ENCODE measurements at regions not wholly inside any gene's neighbourhood (a gene's known extent, or its start where the extent isn't known, plus 50 kb on each side); places are given as distances from the start of the nearest gene placed in this dataset.
A peak's percentile ranks its signal among the peaks of the same experiment; 100 is the strongest.

DNA sequence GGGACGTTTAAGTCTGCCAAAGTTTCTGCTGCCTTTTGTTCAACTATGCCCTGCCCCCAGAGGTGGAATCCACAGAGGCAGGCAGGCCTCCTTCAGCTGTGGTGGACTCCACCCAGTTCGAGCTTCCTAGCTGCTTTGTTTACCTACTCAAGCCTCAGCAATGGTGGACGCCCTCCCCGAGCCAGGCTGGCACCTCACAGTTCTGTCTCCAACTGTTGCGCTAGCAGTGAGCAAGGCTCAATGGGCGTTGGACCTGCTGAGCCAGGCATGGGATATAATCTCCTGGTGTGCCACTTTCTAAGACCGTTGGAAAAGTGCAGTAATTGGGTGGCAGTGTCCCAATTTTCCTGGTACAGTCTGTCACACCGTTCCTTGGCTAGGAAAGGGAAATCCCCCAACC is 444.7 kb downstream of the FLRT2 start:
- no peak for DNase-seq (ENCODE audit: low spot score)

DNA sequence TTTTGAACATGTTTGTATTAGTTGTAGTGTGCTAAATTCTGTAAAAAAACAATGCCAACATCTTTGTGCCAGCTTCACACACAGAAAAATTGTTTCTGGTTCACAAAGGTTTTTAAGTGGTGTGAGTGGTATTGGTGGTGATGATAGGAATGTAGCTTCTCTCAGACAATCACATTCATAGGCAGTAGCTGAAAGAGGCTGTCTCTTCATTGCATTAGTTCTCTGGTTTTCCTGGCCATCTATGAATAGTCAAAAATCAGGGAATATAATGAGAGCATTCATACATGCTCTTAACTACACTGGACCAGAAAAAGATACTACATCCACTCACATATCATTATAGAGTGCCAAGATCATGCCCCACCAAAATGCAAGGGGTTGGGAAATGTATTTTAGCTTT is 433.5 kb downstream of the FLRT2 start:
- DNase-seq (ENCODE audit: low spot score): no peak

DNA sequence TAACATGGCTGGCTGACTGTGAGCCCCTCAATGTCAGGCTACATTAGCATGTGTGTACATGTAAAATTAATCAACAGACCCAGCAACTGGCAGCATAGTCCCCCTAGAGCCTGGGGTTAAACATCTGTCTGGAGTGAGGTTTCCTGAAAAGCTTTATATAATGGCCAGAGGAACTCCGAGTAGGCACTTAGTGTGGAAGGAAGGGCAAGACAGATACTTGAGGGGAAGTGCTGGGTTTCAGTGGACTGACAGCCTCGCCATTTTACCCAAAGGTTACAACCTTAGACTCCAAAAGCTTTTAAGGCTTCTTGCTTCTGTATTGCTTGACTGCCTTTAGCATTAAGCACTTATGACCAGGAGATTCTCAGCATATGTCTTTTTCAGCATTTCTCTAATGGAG is 430.8 kb downstream of the FLRT2 start:
- no peak for DNase-seq (ENCODE audit: low spot score)

DNA sequence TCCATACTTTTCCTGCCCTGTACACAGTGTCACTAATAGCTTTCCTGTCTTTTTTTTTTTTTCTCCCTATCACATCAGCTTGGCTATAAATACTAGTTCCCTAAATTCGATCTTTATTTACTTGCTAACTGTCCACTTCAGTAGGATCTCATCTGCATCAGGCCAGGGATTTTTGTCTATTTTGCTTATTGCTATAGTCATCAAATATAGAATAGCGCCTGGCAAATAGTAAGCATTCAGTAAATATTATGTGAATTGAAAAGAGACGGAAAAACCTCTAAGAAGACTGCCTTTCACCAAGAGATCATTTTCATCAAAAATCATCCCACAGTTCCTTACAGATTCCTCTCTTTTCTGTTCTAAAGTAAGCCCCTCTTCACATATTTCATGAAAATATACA is 429.1 kb downstream of the FLRT2 start:
- DNase-seq (ENCODE audit: low spot score): no peak

DNA sequence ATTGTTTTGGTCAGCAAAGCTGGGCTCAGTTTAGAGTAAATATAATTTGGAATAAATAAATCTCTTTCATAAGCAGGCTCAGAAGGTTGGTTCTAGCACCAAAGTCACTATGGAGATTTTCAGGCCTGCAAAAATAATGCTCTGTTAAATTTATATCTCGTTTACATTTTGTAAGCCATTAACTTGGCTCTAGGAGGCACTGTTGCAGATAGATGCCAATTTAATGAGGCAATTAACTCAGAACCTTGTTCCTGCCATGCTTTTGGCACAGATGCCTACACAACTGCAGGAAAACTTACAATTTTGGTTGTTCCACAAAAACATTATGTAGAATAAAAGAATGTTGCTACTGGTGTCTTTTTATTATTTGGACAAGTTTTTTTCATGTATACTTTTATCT is 428.1 kb downstream of the FLRT2 start:
- no peak for DNase-seq (ENCODE audit: low spot score)

DNA sequence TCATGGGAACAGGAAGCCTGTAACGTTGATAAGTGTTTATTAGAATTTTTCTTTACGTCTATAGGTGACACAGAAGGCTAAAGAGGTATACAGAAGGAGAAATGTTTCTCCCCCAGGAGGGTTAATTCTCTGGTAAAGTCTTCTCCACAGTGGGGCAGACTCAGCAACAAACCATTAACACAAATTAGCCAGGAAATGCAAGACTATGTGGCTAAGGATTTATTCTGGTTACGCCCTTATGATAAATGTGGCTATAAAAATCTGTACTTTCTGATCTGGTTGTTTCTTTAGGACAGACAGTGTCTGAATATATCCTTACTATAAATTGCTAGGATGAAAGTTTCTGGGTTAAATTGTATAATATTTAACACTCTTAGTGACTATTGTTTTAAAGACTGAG is 423.3 kb downstream of the FLRT2 start:
- DNase-seq (ENCODE audit: low spot score): no peak

DNA sequence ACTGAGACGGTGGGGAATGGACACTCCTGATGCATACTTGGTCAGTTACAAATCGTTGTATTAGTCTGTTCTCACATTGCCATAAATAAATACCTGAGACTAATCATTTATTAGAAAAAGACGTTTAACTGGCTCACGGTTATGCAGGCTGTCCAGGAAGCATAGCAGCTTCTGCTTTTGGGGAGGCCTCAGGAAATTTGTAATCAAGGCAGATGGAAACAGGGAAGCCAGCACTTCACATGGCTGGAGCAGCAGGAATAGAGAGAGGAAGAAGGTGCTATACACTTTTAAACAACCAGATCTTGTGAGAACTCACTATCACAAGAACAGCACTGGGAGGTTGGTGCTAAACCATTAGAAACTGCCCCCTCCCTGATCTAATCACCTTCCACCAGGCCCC is 418.2 kb downstream of the FLRT2 start:
- no peak for DNase-seq (ENCODE audit: low spot score)

DNA sequence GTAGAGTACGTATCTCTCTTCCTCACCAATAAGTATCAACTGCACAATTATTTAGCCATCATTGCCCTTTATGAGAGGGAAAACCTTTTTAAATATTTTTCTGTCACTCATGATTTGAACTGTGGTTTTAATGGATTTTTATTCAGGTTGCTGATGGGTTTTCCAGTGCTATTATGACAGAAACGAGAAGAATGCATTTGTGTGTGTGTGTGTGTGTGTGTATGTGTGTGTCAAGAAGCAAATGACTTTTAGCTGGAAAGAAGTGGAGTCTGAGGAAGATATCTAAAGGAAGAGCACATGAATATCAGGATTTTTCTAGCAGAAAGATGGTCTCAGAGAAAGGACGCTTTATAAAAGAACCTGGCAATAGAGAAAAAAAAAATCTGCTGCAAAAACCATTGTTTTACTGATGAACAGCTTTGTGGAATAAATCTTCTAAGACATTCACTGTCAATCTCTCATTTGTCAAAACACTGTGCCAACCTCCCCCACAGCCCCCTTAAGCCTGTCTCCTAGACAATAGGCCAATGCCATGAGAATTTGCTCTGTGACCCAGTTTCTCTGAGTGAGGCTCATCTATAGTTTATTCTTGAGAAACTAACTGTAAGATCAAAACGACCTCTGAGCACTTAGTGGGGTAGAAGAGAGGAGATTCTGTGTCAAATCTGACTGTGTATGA is 417.7 kb downstream of the FLRT2 start:
- no peak for DNase-seq (ENCODE audit: low spot score)

DNA sequence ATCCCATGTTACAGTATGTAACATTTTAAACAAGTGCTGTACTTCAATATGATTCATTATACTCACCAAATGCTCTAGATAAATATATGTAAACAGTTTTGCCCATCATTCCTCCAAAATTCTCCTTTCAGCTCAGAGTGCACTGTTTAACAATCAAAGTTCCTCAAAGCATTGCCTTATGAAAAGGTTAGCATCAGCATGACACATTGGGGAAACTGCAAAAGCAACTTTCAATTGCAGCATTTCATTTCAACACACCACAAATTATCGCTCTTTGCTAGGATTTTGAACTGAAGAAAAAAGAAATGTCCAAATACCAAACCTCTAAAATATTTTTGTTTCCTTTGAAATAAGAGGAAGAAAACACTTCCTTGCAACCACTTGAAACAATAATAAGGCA is 413.2 kb downstream of the FLRT2 start:
- DNase-seq (ENCODE audit: low spot score): no peak

DNA sequence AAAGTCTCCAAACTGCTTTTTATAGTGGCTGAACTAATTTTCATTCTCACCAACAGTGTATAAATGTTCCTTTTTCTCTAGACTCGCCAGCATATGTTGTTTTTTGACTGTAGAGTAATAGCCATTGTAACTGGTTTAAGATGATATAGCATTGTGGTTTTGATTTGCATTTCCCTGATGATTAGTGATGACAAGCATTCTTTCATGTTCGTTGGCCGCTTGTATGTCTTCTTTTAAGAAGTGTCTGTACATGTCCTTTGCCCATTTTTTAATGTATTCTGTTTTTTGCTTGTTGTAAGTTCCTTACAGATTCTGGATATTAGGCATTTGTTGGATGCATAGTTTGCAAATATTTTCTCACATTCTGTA is 404.9 kb downstream of the FLRT2 start:
- no peak for DNase-seq (ENCODE audit: low spot score)

DNA sequence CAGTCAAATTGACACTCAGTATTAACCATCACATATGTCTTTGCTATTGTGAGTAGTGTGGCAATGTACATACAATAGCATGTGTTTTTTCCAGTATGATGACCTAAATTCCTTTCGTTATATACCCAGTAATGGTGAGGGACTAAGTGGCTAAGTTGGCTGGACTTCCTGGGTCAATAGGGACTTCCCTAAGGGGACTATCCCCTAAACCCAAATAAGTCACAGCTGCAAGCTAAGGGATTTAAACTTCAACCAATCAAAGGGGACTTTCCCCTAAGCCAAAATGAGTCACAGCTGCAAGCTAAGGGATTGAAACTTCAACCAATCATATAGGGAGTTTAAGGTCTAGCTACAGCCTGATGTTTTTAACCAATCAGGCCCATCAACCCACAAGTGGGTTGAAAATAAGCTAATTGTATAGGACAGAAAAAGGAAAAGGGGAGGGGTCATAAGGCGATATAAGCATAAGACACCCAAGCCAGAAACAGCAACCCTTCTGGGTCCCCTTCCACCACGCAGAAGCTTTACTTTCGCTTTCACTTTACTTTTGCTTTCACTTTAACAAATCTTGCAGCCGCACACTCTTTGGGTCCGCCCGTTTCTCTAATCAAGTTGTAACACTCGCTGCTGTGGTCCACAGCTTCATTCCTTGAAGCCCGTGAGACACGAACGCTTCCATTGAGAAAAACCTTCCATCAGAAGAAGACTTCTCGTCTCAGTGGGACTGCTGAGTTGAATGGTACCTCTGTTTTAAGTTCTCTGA is 404.4 kb downstream of the FLRT2 start:
- peak; percentile 7 for DNase-seq (ENCODE audit: low spot score)

DNA sequence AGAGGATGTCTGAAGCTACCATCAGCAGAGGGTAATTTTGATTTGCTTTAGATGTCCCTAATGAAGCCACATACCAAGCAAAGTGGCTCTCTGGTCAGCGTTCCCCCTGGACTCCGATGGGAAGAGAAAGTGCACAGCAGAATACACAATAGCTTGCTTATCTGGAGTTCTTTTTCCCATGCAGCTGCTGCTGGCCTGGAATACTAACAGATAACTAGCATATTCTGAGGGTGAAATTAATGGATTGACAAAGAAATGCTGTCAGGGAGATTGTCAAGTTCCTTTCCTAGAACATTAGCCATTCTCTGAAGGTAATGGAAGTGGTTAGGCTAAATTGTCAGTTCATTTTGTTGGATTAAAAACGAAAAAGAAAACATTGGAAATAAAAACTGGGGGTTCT is 391.3 kb downstream of the FLRT2 start:
- DNase-seq (ENCODE audit: low spot score): no peak

DNA sequence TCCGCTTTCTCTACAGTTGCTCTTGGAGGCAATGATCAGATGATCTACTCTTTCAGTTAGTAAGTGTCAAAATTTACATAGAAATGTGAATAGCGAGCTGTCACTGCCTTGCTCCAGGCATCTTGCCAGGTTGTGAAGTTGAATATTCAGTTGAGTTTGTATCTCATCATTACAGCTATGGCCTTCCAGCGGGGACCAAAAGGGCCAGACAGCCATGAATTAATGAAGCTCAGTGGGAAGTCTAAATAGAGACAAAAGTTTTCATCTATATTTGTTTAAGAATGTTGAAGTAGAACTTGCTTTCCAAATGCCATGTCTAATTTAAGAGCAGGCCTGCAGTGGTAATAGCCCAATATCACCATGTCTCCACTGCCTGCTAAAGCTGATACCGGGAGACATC is 387.8 kb downstream of the FLRT2 start:
- no peak for DNase-seq (ENCODE audit: low spot score)

DNA sequence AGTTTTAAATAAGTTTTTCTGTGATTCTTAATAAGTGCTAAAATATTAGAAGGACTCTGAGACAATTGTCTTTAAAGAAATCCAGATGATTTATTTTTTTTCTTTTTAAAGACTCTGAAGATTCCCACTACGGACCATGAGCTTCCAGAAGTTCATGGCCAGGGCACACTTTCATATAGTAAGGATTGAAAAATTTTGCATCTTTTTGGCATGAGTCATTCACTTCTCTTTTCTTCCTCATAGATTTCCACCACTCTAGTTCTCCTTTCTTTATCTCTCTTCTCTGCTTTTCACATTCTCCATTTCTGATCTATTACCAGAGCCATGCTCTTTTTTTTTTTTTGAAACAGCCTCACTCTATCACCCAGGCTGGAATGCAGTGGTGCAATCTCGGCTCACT is 385.8 kb downstream of the FLRT2 start:
- DNase-seq (ENCODE audit: low spot score): no peak

DNA sequence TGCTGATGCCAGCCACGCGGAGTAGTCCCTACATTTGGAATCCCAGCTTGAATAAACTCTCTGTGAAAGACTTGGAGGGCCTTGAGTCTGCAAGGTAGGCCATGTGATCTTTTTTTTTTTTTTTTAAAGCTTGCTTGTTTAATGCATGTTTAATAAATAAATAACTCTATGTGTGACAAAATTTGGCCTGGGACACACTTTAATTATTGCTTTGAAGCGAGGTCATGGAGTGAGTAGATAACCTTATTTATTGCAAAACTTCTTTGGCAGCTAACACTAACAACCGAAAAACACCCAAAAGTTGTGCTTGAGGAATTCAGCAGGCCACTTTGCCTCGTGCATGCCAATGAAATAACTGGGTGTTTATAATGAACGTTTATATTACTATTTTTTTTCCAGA is 382.2 kb downstream of the FLRT2 start:
- DNase-seq (ENCODE audit: low spot score): no peak

DNA sequence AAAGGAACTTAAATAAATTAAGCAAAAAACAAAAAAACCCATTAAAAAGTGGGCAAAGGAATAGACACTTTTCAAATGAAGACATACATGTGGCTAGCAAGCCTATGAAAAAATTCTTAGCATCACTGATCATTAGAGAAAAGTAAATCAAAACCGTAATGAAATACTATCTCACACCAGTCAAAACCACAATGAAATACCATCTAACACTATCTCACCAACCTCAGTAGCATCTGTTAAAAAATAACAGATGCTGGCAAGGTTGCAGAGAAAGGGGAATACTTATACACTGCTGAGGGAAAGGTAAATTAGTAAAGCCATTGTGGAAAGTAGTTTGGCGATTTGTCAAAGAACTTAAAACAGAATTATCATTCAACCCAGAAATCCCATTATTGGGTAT is 381.1 kb downstream of the FLRT2 start:
- no peak for DNase-seq (ENCODE audit: low spot score)

DNA sequence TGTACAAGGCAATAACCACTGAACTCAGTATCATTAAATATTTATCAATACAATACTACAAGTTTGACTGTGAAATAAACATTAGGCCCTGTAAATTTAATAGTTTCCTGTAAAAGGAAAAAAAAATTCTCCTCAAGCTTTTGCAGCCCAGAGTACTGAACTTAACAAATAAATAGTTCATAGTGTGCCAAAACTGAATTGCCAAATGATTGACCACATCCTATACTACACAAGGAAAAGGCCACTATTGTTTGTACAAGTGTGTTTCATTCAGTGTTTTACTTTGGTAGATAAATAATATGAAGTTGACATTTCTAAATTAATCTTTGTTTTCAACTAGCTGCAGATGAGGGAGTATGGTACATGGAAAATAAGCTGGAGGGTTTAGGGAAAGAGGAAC is 379.6 kb downstream of the FLRT2 start:
- DNase-seq (ENCODE audit: low spot score): no peak

DNA sequence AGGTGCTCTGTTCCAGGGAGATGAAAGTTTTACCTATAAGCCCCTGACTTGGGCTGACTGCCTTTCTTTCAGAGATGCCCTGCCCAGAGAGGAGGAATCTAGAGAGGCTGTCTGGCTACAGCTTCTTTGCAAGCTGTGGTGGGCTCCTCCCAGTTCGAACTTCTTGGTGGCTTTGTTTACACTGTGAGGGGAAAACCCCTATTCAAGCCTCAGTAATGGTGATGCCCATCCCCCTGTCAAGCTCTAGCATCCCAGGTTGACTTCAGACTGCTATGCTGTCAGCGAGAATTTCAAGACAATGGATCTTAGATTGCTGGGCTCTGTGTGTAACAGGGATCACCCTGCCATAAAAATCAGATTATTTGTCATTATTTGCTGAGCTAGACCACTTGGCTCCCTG is 377.6 kb downstream of the FLRT2 start:
- no peak for DNase-seq (ENCODE audit: low spot score)

DNA sequence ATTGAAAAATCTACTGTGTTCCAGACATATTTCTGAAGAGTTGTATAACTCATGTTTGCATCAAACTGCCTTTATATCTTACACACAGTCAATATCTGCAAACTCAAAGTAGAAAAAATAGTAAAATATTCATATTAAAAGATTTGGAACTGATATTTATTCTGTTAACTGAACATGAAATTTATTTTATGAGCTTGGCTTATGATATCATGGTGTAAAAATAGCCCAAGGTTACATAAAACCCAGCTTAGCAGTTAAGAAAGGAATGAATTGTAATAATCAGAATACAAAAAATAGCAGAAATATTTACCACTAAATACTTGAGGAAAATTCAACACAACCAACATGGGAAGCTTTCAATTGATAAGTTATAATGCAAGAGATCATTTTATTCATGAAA is 367.9 kb downstream of the FLRT2 start:
- no peak for DNase-seq (ENCODE audit: low spot score)

DNA sequence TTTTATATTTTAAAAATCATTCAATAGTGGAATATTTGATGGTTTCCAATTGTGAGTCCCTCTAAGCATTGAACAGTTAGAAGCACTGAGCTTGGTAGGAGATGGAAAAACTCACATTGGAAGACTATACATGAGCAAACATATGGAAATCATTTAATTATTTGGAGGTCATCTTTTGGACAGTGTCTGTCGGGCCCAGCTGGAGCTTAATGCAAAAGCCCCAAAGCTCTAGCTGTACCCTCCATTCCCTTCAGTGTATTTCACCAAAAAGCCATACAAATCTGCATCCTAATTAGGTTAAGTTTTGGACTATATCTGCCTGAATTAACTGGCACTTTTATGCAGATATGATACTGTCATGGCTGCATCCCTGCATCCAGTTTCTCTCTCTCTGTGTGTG is 365.7 kb downstream of the FLRT2 start:
- no peak for DNase-seq (ENCODE audit: low spot score)

DNA sequence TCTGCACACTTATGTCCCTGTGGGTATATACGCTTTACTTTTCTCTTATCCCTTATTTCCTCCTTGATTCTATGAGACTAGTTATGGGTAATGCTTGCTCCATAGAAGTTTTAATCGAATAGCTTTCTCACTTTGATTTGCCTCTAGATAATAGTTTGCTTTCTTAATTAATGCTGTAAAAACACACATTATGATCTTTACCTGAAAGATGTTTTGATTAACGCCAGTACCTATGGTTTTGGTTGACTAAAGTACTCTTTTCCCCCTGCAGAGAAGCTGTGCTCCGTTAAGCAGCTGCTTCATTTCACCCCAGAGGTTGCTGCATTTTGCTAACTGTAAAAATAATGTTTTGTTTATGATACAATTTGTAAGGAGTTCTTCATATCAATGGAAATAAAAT is 362.3 kb downstream of the FLRT2 start:
- DNase-seq (ENCODE audit: low spot score): no peak

DNA sequence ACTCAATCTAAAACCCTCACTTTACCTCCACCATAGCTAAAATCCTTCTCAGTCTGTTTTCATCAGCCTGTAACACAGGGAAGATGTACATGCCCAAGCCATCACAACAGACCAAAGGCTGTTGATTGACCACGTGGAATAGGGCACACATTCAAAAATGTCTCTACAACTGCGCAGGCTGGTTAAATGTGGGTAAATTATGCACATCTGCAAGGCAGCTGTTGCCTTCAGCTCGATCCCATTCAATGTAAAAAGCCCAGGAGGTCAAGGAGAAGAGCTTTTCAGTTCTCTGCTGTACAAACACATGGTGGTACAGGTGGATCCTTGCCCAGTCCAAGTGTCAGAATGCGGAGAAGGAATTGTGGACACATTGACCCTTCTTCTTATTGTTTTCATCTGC is 354.0 kb downstream of the FLRT2 start:
- DNase-seq (ENCODE audit: low spot score): no peak

DNA sequence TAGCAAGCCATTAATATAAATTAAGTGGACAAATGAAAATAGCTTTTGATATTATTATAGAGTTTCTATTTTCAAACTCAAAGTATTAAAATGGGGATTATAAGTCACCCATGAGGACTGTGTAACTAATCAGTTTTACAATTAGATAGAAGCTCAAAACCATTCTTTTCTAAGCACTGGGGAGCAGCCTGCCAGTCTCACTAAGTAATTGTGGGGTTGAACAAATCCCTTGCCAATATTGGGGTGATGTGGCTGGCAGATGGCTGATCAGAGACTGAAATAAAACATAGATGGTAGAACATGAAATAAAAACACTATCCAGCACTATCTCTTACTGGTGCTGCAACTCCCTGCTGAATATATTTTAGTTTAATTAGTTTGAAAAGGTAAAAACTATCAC is 353.2 kb downstream of the FLRT2 start:
- DNase-seq (ENCODE audit: low spot score): no peak

DNA sequence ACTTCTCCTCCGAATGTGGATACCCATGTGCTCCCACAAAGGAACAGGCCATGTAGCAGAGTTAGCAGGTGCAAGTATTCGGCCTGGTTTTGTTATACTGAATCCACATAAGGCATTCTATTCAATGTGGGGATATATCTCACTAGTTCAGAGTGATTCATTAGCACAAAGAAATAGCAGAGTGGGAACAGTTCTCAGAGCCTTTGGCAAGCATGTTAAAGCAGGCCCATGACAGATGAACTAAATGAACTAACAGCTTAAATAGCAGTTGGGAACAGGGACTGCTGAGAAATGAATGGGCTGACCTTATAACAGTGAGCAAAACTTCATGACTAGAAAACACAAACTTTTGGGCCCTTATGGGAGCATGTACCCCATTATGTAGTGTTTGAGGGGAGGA is 352.0 kb downstream of the FLRT2 start:
- DNase-seq (ENCODE audit: low spot score): no peak
